CD14-positive monocyte (primary cell): ENCODE measurements at regions not wholly inside any gene's neighbourhood (a gene's known extent, or its start where the extent isn't known, plus 50 kb on each side); places are given as distances from the start of the nearest gene placed in this dataset.

Experiments used
- DNase-seq, 3 donors: peaks; one replicate each; pipeline ENCODE4 v3.0.0-alpha.2; 2011 to 2022
- H2AFZ ChIP-seq: 2 replicates; pipeline ENCODE4 v1.6.0; 2012; ENCODE audit warnings: mild to moderate bottlenecking, low read depth, low read length, inconsistent platforms; ENCODE audit not compliant: insufficient read depth, poor library complexity, severe bottlenecking
- H3K27ac ChIP-seq, 2 donors: 1 replicate in 1 of 2; 2 replicates in 1 of 2; pipeline ENCODE4 v1.5.1; 2012 to 2013; ENCODE audit warnings: low read length in 2 of 2, control low read depth in 1 of 2, inconsistent platforms in 1 of 2, low read depth in 1 of 2, mild to moderate bottlenecking in 1 of 2
- H3K27me3 ChIP-seq, 2 donors: one replicate each; pipeline versions ENCODE4 v1.6.0 to v1.6.1; 2011 to 2013; ENCODE audit warnings: low read length in 2 of 2; ENCODE audit not compliant: control insufficient read depth in 2 of 2, insufficient read depth in 2 of 2
- H3K36me3 ChIP-seq, 2 donors: replicated peaks in 1 of 2; 1 replicate in 1 of 2; 2 replicates in 1 of 2; pipeline versions ENCODE4 v1.5.1 to v1.6.1; 2012 to 2013; ENCODE audit warnings: low read length in 2 of 2, control low read depth in 1 of 2, inconsistent platforms in 1 of 2, mild to moderate bottlenecking in 1 of 2; ENCODE audit not compliant: insufficient read depth in 2 of 2, control insufficient read depth in 1 of 2
- H3K4me1 ChIP-seq, 2 donors: 1 replicate in 1 of 2; 2 replicates in 1 of 2; pipeline versions ENCODE4 v1.5.1 to v1.6.1; 2012 to 2013; ENCODE audit warnings: low read length in 2 of 2, control low read depth in 1 of 2, inconsistent platforms in 1 of 2, mild to moderate bottlenecking in 1 of 2, moderate library complexity in 1 of 2; ENCODE audit not compliant: insufficient read depth in 2 of 2, control insufficient read depth in 1 of 2
- H3K4me2 ChIP-seq: replicated peaks from 2 replicates; pipeline ENCODE3; 2012; ENCODE audit warnings: low read length, moderate library complexity, mild to moderate bottlenecking; ENCODE audit not compliant: poor library complexity, severe bottlenecking; ENCODE audit errors: extremely low read depth
- H3K4me3 ChIP-seq, 3 experiments: fragments of 200-600 bp in 1 of 3; sonication (generic) in 1 of 3; replicated peaks in 1 of 3; 1 replicate in 2 of 3; 2 replicates in 1 of 3; pipeline ENCODE4 v1.5.1; 2011 to 2013; ENCODE audit warnings: low read length in 3 of 3, mild to moderate bottlenecking in 3 of 3, control low read depth in 2 of 3, low read depth in 2 of 3, inconsistent platforms in 1 of 3, moderate library complexity in 1 of 3
- H3K79me2 ChIP-seq: 2 replicates; pipeline ENCODE4 v1.6.0; 2012; ENCODE audit warnings: mild to moderate bottlenecking, control low read depth, inconsistent platforms, low read length, moderate library complexity; ENCODE audit not compliant: insufficient read depth
- H3K9ac ChIP-seq: 2 replicates; pipeline ENCODE4 v1.6.0; 2017; ENCODE audit warnings: low read length, mild to moderate bottlenecking; ENCODE audit not compliant: insufficient read depth, poor library complexity, severe bottlenecking
- H3K9me3 ChIP-seq, 2 donors: replicated peaks in 1 of 2; 1 replicate in 1 of 2; 2 replicates in 1 of 2; pipeline versions ENCODE4 v1.5.1 to v1.6.1; 2012 to 2013; ENCODE audit warnings: low read length in 2 of 2, control low read depth in 1 of 2; ENCODE audit not compliant: control insufficient read depth in 1 of 2, insufficient read depth in 1 of 2
- H4K20me1 ChIP-seq: 2 replicates; pipeline ENCODE4 v1.6.0; 2012; ENCODE audit warnings: mild to moderate bottlenecking, low read length, control low read depth, moderate library complexity; ENCODE audit not compliant: insufficient read depth
- H3K27ac Mint-ChIP-seq, 7 donors: one replicate each; pipeline ENCODE4 v1.8.0; 2020; ENCODE audit warnings: mild to moderate bottlenecking in 7 of 7, mixed read lengths in 7 of 7, moderate library complexity in 6 of 7, inconsistent platforms in 2 of 7
- H3K27me3 Mint-ChIP-seq, 3 donors: one replicate each; pipeline ENCODE4 v1.8.0; 2021 to 2022; ENCODE audit warnings: low read depth in 3 of 3, mild to moderate bottlenecking in 3 of 3, mixed read lengths in 3 of 3, moderate library complexity in 3 of 3, inconsistent platforms in 1 of 3
- H3K36me3 Mint-ChIP-seq, 2 donors: one replicate each; pipeline ENCODE4 v1.8.0; 2020; ENCODE audit warnings: mixed read lengths in 2 of 2, inconsistent platforms in 1 of 2, mild to moderate bottlenecking in 1 of 2
- H3K4me1 Mint-ChIP-seq: one replicate; pipeline ENCODE4 v1.8.0; 2020; ENCODE audit warnings: mild to moderate bottlenecking, mixed read lengths
- H3K4me3 Mint-ChIP-seq, 2 donors: one replicate each; pipeline ENCODE4 v1.8.0; 2020; ENCODE audit warnings: mild to moderate bottlenecking in 2 of 2, mixed read lengths in 2 of 2, moderate library complexity in 1 of 2
- H3K9me3 Mint-ChIP-seq, 7 donors: one replicate each; pipeline ENCODE4 v1.8.0; 2020 to 2022; ENCODE audit warnings: mixed read lengths in 7 of 7, mild to moderate bottlenecking in 6 of 7, moderate library complexity in 6 of 7, inconsistent platforms in 2 of 7
- CTCF ChIP-seq: fragments of 200-600 bp; IDR thresholded peaks from one replicate; pipeline ENCODE4 v1.8.0; 2022; ENCODE audit warnings: antibody characterized with exemption, mild to moderate bottlenecking
- WGBS: methylation state at CpG from one replicate; pipeline ENCODE4 v1.1.5; 2013; ENCODE audit warnings: missing lambda C conversion rate; ENCODE audit not compliant: insufficient coverage; 5-methylcytosine and 5-hydroxymethylcytosine counted together
- intact Hi-C, 2 donors: fragments of 100-400 bp; cut with micrococcal nuclease; formaldehyde crosslinking; loops; one replicate each; pipeline versions ENCODE4 v1.15.0 to v1.15.1; 2023

- no CpG with 5 or more reads among the region's 1 CpG for WGBS
- H4K20me1 ChIP-seq: no peaks in the 10 kb centered on the region
Observed at GRCh38 chr5:118768607-118769175, 219.7 kb downstream of the DTWD2 start.

GRCh38 chr5:118762291-118762690 lies 226.1 kb downstream of the DTWD2 start:
- Histone ChIP-seq H3K4me1 (no peaks in the 10 kb centered on the region), H2AFZ (no peak overlapping the region), H3K27me3 (no peaks in the 10 kb centered on the region), H3K79me2 (no peaks in the 10 kb centered on the region), H4K20me1 (no peaks in the 10 kb centered on the region), H3K4me3 (no peak overlapping the region), H3K36me3 (no peaks in the 10 kb centered on the region), H3K9ac (no peak overlapping the region), H3K27ac (no peak overlapping the region), H3K4me2 (no peak overlapping the region), H3K9me3 (peaks cover 0 to 9% of the 10 kb centered on the region in 2 donors)
- 92% methylated on average over 4 of the region's 4 CpGs for WGBS
- Mint-ChIP-seq H3K4me3 (no peak overlapping the region), H3K4me1 (no peaks in the 10 kb centered on the region), H3K27me3 (peaks cover 0 to 2% (median 0%) of the 10 kb centered on the region in 3 donors), H3K27ac (no peak overlapping the region), H3K9me3 (peaks cover 0 to 5% (median 0%) of the 10 kb centered on the region in 7 donors), H3K36me3 (no peaks in the 10 kb centered on the region)
- intact Hi-C loops: no loop called here
- DNase-seq: no peak
- no peak for TF ChIP-seq CTCF

More at GRCh38 chr5:118768607-118769175, 219.7 kb downstream of the DTWD2 start:
- no peak for TF ChIP-seq CTCF
- Histone ChIP-seq H3K4me1 (no peaks in the 10 kb centered on the region), H3K79me2 (no peaks in the 10 kb centered on the region), H3K9me3 (no peaks in the 10 kb centered on the region), H3K27me3 (no peaks in the 10 kb centered on the region), H3K4me3 (no peak overlapping the region), H3K4me2 (no peak overlapping the region), H3K9ac (no peak overlapping the region), H3K27ac (no peak overlapping the region), H3K36me3 (no peaks in the 10 kb centered on the region), H2AFZ (no peak overlapping the region)
- H3K27ac Mint-ChIP-seq: no peak overlapping the region
- no peaks in the 10 kb centered on the region for H3K4me1 Mint-ChIP-seq
- intact Hi-C loops: no loop called here
- DNase-seq: no peak
- H3K9me3 Mint-ChIP-seq: peaks cover 0 to 6% (median 3%) of the 10 kb centered on the region in 7 donors
- no peaks in the 10 kb centered on the region for H3K36me3 Mint-ChIP-seq
- H3K27me3 Mint-ChIP-seq: peaks cover 0 to 2% (median 1%) of the 10 kb centered on the region in 3 donors
- no peak overlapping the region for H3K4me3 Mint-ChIP-seq
